Astrocyte (in vitro differentiated cells and primary cell): ENCODE measurements at regions not wholly inside any gene's neighbourhood (a gene's known extent, or its start where the extent isn't known, plus 50 kb on each side); places are given as distances from the start of the nearest gene placed in this dataset.

Experiments used
- DNase-seq: peaks from one replicate; pipeline ENCODE4 v3.0.0-alpha.2; 2010; ENCODE audit warnings: low read depth
- FAIRE-seq: peaks from 2 replicates; lab custom pipeline; 2011; peaks lifted over from hg19 to GRCh38; lab: Jason Lieb, UNC
- H2AFZ ChIP-seq: 2 replicates; pipeline ENCODE4 v1.6.0; 2012; ENCODE audit warnings: low read depth, low read length, inconsistent platforms
- H3K27ac ChIP-seq: 2 replicates; pipeline ENCODE4 v1.5.1; 2011; ENCODE audit warnings: low read depth, low read length, inconsistent platforms
- H3K27me3 ChIP-seq: 2 replicates; pipeline ENCODE4 v1.6.0; 2011; ENCODE audit warnings: low read length, inconsistent platforms; ENCODE audit not compliant: insufficient read depth
- H3K36me3 ChIP-seq: 2 replicates; pipeline ENCODE4 v1.5.1; 2011; ENCODE audit warnings: low read length, inconsistent platforms; ENCODE audit not compliant: insufficient read depth
- H3K4me1 ChIP-seq: 2 replicates; pipeline ENCODE4 v1.5.1; 2011; ENCODE audit warnings: low read length, inconsistent platforms; ENCODE audit not compliant: insufficient read depth
- H3K4me2 ChIP-seq: 2 replicates; pipeline ENCODE4 v1.6.0; 2012; ENCODE audit warnings: low read length, inconsistent platforms
- H3K4me3 ChIP-seq: 2 replicates; pipeline ENCODE4 v1.5.1; 2011; ENCODE audit warnings: low read depth, mild to moderate bottlenecking, low read length, inconsistent platforms; ENCODE audit not compliant: insufficient read depth
- H3K79me2 ChIP-seq: 2 replicates; pipeline ENCODE4 v1.6.0; 2012; ENCODE audit warnings: mild to moderate bottlenecking, low read length, inconsistent platforms; ENCODE audit not compliant: insufficient read depth
- H3K9ac ChIP-seq: 2 replicates; pipeline ENCODE4 v1.6.0; 2012; ENCODE audit warnings: mild to moderate bottlenecking, low read length, inconsistent platforms
- H3K9me3 ChIP-seq: 2 replicates; pipeline ENCODE4 v1.5.1; 2012; ENCODE audit warnings: low read depth, mild to moderate bottlenecking, low read length, inconsistent platforms; ENCODE audit not compliant: insufficient read depth
- H4K20me1 ChIP-seq: 2 replicates; pipeline ENCODE4 v1.6.0; 2012; ENCODE audit warnings: low read length, inconsistent platforms; ENCODE audit not compliant: insufficient read depth
- H3K27ac Mint-ChIP-seq: one replicate; pipeline ENCODE4 v1.8.0; 2021; ENCODE audit warnings: mild to moderate bottlenecking, mixed read lengths; ENCODE audit not compliant: unreplicated experiment
- H3K27me3 Mint-ChIP-seq: one replicate; pipeline ENCODE4 v1.8.0; 2021; ENCODE audit warnings: low read depth, mixed read lengths; ENCODE audit not compliant: unreplicated experiment
- H3K36me3 Mint-ChIP-seq: one replicate; pipeline ENCODE4 v1.8.0; 2021; ENCODE audit warnings: low read depth, mixed read lengths; ENCODE audit not compliant: unreplicated experiment
- H3K4me1 Mint-ChIP-seq: one replicate; pipeline ENCODE4 v1.8.0; 2021; ENCODE audit warnings: low read depth, mixed read lengths; ENCODE audit not compliant: unreplicated experiment
- H3K4me3 Mint-ChIP-seq: one replicate; pipeline ENCODE4 v1.8.0; 2021; ENCODE audit warnings: mild to moderate bottlenecking, moderate library complexity, mixed read lengths; ENCODE audit not compliant: unreplicated experiment
- H3K9me3 Mint-ChIP-seq: one replicate; pipeline ENCODE4 v1.8.0; 2021; ENCODE audit warnings: mild to moderate bottlenecking, mixed read lengths; ENCODE audit not compliant: unreplicated experiment
- EZH2 ChIP-seq: IDR thresholded peaks from 2 replicates; pipeline ENCODE4 v1.6.1; 2012; ENCODE audit warnings: mild to moderate bottlenecking, low read length, inconsistent platforms; ENCODE audit not compliant: insufficient read depth
- TF ChIP-seq, protein P1 (sequence below): IDR thresholded peaks from 2 replicates; pipeline ENCODE4 v1.5.1; 2011; ENCODE audit warnings: low read depth, mild to moderate bottlenecking, inconsistent platforms, low read length, moderate library complexity; ENCODE audit not compliant: insufficient read depth

DNA sequence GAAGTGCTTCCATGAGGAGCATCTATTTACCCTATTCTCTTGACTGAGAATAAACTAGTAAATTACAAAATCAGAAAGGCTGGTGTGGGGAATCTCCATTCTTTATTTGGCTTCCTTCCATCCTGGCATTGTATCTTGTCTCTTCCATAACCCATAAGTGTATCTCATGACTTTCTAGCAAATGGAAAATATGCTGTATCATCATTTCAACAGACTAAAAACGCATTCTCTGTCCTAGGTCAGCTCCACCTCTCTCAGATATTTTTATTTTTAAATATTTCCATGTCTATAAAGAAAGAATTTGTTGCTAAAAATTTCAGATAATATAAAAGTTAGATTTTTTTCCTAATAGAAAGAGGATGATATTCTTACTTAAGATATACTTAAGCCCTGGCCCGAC, 154.2 kb upstream of the MYO16 start:
- TF ChIP-seq, protein P1, sequence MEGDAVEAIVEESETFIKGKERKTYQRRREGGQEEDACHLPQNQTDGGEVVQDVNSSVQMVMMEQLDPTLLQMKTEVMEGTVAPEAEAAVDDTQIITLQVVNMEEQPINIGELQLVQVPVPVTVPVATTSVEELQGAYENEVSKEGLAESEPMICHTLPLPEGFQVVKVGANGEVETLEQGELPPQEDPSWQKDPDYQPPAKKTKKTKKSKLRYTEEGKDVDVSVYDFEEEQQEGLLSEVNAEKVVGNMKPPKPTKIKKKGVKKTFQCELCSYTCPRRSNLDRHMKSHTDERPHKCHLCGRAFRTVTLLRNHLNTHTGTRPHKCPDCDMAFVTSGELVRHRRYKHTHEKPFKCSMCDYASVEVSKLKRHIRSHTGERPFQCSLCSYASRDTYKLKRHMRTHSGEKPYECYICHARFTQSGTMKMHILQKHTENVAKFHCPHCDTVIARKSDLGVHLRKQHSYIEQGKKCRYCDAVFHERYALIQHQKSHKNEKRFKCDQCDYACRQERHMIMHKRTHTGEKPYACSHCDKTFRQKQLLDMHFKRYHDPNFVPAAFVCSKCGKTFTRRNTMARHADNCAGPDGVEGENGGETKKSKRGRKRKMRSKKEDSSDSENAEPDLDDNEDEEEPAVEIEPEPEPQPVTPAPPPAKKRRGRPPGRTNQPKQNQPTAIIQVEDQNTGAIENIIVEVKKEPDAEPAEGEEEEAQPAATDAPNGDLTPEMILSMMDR = no peak
- TF ChIP-seq EZH2 = no peak
- H3K4me1 Mint-ChIP-seq = no peaks in the 10 kb centered on the region
- no peak overlapping the region for H3K27ac ChIP-seq
- no peak overlapping the region for H3K4me3 ChIP-seq
- peaks cover 3% of the 10 kb centered on the region for H3K27me3 Mint-ChIP-seq
- H3K4me1 ChIP-seq = no peaks in the 10 kb centered on the region
- peaks cover 6% of the 10 kb centered on the region for H3K9me3 Mint-ChIP-seq
- no peak overlapping the region for H3K4me3 Mint-ChIP-seq
- no peaks in the 10 kb centered on the region for H4K20me1 ChIP-seq
- no peaks in the 10 kb centered on the region for H3K36me3 Mint-ChIP-seq
- H2AFZ ChIP-seq = no peak overlapping the region
- no peaks in the 10 kb centered on the region for H3K27me3 ChIP-seq
- H3K36me3 ChIP-seq = no peaks in the 10 kb centered on the region
- H3K79me2 ChIP-seq = no peaks in the 10 kb centered on the region
- no peaks in the 10 kb centered on the region for H3K9me3 ChIP-seq
- H3K9ac ChIP-seq = no peak overlapping the region
- H3K4me2 ChIP-seq = no peak overlapping the region
- DNase-seq (no peak), FAIRE-seq (no peak)
- H3K27ac Mint-ChIP-seq = no peak overlapping the region

DNA sequence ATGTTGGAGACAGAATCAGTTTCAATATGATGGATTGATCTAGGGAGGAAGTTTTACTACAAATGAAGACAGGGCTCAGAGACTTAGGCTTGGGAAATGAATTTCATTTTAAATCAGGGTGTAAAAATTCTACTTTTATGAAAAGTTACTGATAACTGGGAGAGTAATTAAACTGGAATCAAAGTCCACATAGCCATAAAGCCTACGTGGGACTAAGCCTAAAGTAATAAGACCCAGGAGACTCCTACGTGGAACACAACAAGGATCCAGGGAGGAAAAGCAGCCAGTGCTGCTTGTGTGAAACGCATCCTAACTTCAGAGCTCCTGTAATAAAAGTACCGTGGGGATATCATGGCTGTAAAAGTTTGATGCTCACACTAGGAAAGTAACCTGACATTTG, 152.0 kb upstream of the MYO16 start:
- Mint-ChIP-seq H3K36me3 (no peaks in the 10 kb centered on the region), H3K4me3 (no peak overlapping the region), H3K27me3 (no peaks in the 10 kb centered on the region), H3K27ac (no peak overlapping the region), H3K4me1 (no peaks in the 10 kb centered on the region), H3K9me3 (no peaks in the 10 kb centered on the region)
- H3K27me3 ChIP-seq = no peaks in the 10 kb centered on the region
- no peaks in the 10 kb centered on the region for H3K79me2 ChIP-seq
- H3K4me3 ChIP-seq = no peak overlapping the region
- FAIRE-seq = no peak
- H3K27ac ChIP-seq = no peak overlapping the region
- no peak overlapping the region for H3K9ac ChIP-seq
- no peak overlapping the region for H2AFZ ChIP-seq
- no peak for TF ChIP-seq EZH2
- TF ChIP-seq, protein P1 = no peak
- H3K4me1 ChIP-seq = no peaks in the 10 kb centered on the region
- H3K36me3 ChIP-seq = no peaks in the 10 kb centered on the region
- no peak for DNase-seq
- no peaks in the 10 kb centered on the region for H3K9me3 ChIP-seq
- H3K4me2 ChIP-seq = no peak overlapping the region
- H4K20me1 ChIP-seq = no peaks in the 10 kb centered on the region

DNA sequence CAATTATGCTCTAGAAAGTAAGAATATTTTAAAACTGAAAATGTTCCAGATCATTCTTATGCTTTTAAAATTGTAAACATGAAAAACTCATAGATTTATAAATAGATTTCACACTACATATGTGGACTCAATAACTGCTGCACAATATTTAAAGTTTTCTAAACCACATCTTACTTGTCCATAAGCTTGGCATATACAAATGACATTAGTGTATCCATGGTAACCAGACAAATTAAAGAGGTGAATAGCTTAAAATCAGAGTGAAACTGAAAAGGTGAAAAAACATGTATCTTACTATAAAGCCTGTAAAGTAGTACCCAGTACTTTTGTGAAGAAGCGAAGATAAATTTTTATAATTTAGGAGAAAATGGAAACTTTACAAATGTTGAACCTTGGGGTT, 151.2 kb upstream of the MYO16 start:
- Histone ChIP-seq H2AFZ (no peak overlapping the region), H3K27me3 (no peaks in the 10 kb centered on the region), H3K4me1 (no peaks in the 10 kb centered on the region), H4K20me1 (no peaks in the 10 kb centered on the region), H3K4me3 (no peak overlapping the region), H3K9ac (no peak overlapping the region), H3K4me2 (no peak overlapping the region), H3K79me2 (no peaks in the 10 kb centered on the region), H3K9me3 (no peaks in the 10 kb centered on the region), H3K36me3 (no peaks in the 10 kb centered on the region), H3K27ac (no peak overlapping the region)
- Mint-ChIP-seq H3K4me3 (no peak overlapping the region), H3K27me3 (no peaks in the 10 kb centered on the region), H3K36me3 (no peaks in the 10 kb centered on the region), H3K27ac (no peak overlapping the region), H3K4me1 (no peaks in the 10 kb centered on the region), H3K9me3 (no peaks in the 10 kb centered on the region)
- DNase-seq (no peak), FAIRE-seq (no peak)
- TF ChIP-seq, protein P1 = no peak
- TF ChIP-seq EZH2 = no peak
